GM23338 (cell line): ENCODE measurements at regions not wholly inside any gene's neighbourhood (a gene's known extent, or its start where the extent isn't known, plus 50 kb on each side); places are given as distances from the start of the nearest gene placed in this dataset.
"Not testable (repeated sequence)": the region's sequence is repeated elsewhere in the genome, so short reads cannot be mapped to it uniquely, and the experiment has no call there.

Experiments used
- ATAC-seq: fragments of 200-7000 bp; cut with Tn5 transposase; 3 replicates; pipeline ENCODE4 v1.9.1; 2020
- DNase-seq: peaks from one replicate; pipeline ENCODE4 v3.0.0-alpha.2; 2015; ENCODE audit warnings: low spot score
- H2AFZ ChIP-seq: fragments of 200-600 bp; sonication (generic); 2 replicates; pipeline ENCODE4 v1.8.0; 2016; ENCODE audit warnings: antibody characterized with exemption, mild to moderate bottlenecking, moderate library complexity
- H3F3A ChIP-seq: fragments of 200-600 bp; sonication (generic); replicated peaks from 2 replicates; pipeline ENCODE4 v1.8.0; 2017; ENCODE audit warnings: antibody characterized with exemption, mixed run types, low read depth
- H3K27ac ChIP-seq: fragments of 200-600 bp; sonication (generic); 2 replicates; pipeline ENCODE4 v1.6.1; 2016; ENCODE audit warnings: low read depth
- H3K27me3 ChIP-seq: fragments of 200-600 bp; sonication (generic); 2 replicates; pipeline ENCODE4 v1.8.0; 2016; ENCODE audit warnings: mild to moderate bottlenecking, mixed run types, moderate library complexity; ENCODE audit not compliant: insufficient read depth
- H3K36me3 ChIP-seq: fragments of 200-600 bp; sonication (generic); 2 replicates; pipeline ENCODE4 v1.8.0; 2016; ENCODE audit warnings: mild to moderate bottlenecking; ENCODE audit not compliant: insufficient read depth
- H3K4me1 ChIP-seq: fragments of 200-600 bp; sonication (generic); 2 replicates; pipeline ENCODE4 v1.8.0; 2016; ENCODE audit warnings: mild to moderate bottlenecking, moderate library complexity; ENCODE audit not compliant: insufficient read depth
- H3K4me2 ChIP-seq: fragments of 200-600 bp; sonication (generic); 2 replicates; pipeline ENCODE4 v1.7.1; 2017; ENCODE audit warnings: mixed run types
- H3K4me3 ChIP-seq: fragments of 200-600 bp; sonication (generic); 2 replicates; pipeline ENCODE4 v1.6.1; 2016; ENCODE audit warnings: mixed run types
- H3K79me2 ChIP-seq: fragments of 200-600 bp; sonication (generic); replicated peaks from 2 replicates; pipeline ENCODE4 v1.8.0; 2017; ENCODE audit warnings: mild to moderate bottlenecking; ENCODE audit not compliant: insufficient read depth
- H3K9me2 ChIP-seq: fragments of 200-600 bp; sonication (generic); 2 replicates; pipeline ENCODE4 v1.8.0; 2017; ENCODE audit not compliant: insufficient read depth
- H4K20me1 ChIP-seq: fragments of 200-600 bp; sonication (generic); replicated peaks from 2 replicates; pipeline ENCODE4 v1.8.0; 2017; ENCODE audit warnings: mild to moderate bottlenecking; ENCODE audit not compliant: insufficient read depth
- H3K27ac Mint-ChIP-seq: 2 replicates; pipeline ENCODE4 v1.8.0; 2020; ENCODE audit warnings: inconsistent platforms, mild to moderate bottlenecking, moderate library complexity, mixed read lengths
- H3K27me3 Mint-ChIP-seq: 3 replicates; pipeline ENCODE4 v1.8.0; 2022; ENCODE audit warnings: low read depth, mild to moderate bottlenecking, moderate library complexity, mixed read lengths, inconsistent platforms; ENCODE audit not compliant: insufficient read depth, poor library complexity
- H3K36me3 Mint-ChIP-seq: 3 replicates; pipeline ENCODE4 v1.8.0; 2021; ENCODE audit warnings: low read depth, mild to moderate bottlenecking, inconsistent platforms, moderate library complexity, mixed read lengths
- H3K4me1 Mint-ChIP-seq: 3 replicates; pipeline ENCODE4 v1.8.0; 2020; ENCODE audit warnings: mild to moderate bottlenecking, inconsistent platforms, mixed read lengths
- H3K4me3 Mint-ChIP-seq: 3 replicates; pipeline ENCODE4 v1.8.0; 2021; ENCODE audit warnings: moderate library complexity, mild to moderate bottlenecking, inconsistent platforms, mixed read lengths
- H3K9me3 Mint-ChIP-seq: 3 replicates; pipeline ENCODE4 v1.8.0; 2020; ENCODE audit warnings: moderate library complexity, mild to moderate bottlenecking, inconsistent platforms, mixed read lengths
- CREB1 ChIP-seq: fragments of 250-450 bp; sonication (Bioruptor Pico); IDR thresholded peaks from 2 replicates; pipeline ENCODE4 v1.5.0; 2020; ENCODE audit warnings: low read depth, mild to moderate bottlenecking, moderate library complexity
- CTCF ChIP-seq, 2 experiments: fragments of 200-600 bp in 1 of 2; sonication (generic) in 1 of 2; conservative IDR thresholded peaks; 2 replicates each; pipeline versions ENCODE4 v1.5.1 to v1.6.1; 2016 to 2017; ENCODE audit warnings: antibody characterized with exemption in 2 of 2, low read depth in 2 of 2, mild to moderate bottlenecking in 2 of 2, moderate library complexity in 1 of 2
- EZH2 ChIP-seq: fragments of 200-600 bp; sonication (generic); IDR thresholded peaks from one replicate; pipeline ENCODE4 v1.8.0; 2017; ENCODE audit warnings: antibody characterized with exemption, mild to moderate bottlenecking, low read depth; ENCODE audit not compliant: unreplicated experiment
- EZH2phosphoT487 ChIP-seq: fragments of 200-600 bp; sonication (generic); IDR thresholded peaks from one replicate; pipeline ENCODE4 v1.8.1; 2018; ENCODE audit warnings: antibody characterized with exemption; ENCODE audit not compliant: unreplicated experiment
- POLR2AphosphoS5 ChIP-seq: IDR thresholded peaks from 2 replicates; pipeline ENCODE4 v1.6.1; 2016; ENCODE audit warnings: antibody characterized with exemption, low read depth
- REST ChIP-seq: IDR thresholded peaks from one replicate; pipeline ENCODE4 v1.6.1; 2018; ENCODE audit warnings: antibody characterized with exemption; ENCODE audit not compliant: unreplicated experiment
- STAT1 ChIP-seq: IDR thresholded peaks from one replicate; pipeline ENCODE4 v1.6.1; 2016; ENCODE audit warnings: antibody characterized with exemption; ENCODE audit not compliant: unreplicated experiment
- ZNF114 ChIP-seq: fragments of 250-450 bp; sonication (Bioruptor Pico); IDR thresholded peaks from 2 replicates; pipeline ENCODE4 v1.5.0; 2020; ENCODE audit warnings: mild to moderate bottlenecking, moderate library complexity
- TF ChIP-seq, protein P1 (sequence below): fragments of 250-450 bp; sonication (Bioruptor Pico); IDR thresholded peaks from 2 replicates; pipeline ENCODE4 v1.5.0; 2020; ENCODE audit warnings: mild to moderate bottlenecking, moderate library complexity
- TF ChIP-seq, protein P2 (sequence below): IDR thresholded peaks from 2 replicates; pipeline ENCODE4 v1.6.1; 2016; ENCODE audit warnings: antibody characterized with exemption

GRCh38 chr6:121631752-121632151 is 196.3 kb downstream of the GJA1 start:
- not testable (repeated sequence) for H3K27me3 ChIP-seq, ATAC-seq, H2AFZ ChIP-seq, H3K4me1 ChIP-seq, H3K4me1 Mint-ChIP-seq, H3K9me2 ChIP-seq, H4K20me1 ChIP-seq, H3K27ac Mint-ChIP-seq, H3K4me2 ChIP-seq, H3K79me2 ChIP-seq, H3K27ac ChIP-seq, H3K27me3 Mint-ChIP-seq, DNase-seq, H3K4me3 Mint-ChIP-seq, H3K4me3 ChIP-seq, H3F3A ChIP-seq
- H3K36me3 ChIP-seq, result peaks cover 67% of the 10 kb centered on the region
- peaks cover 89% of the 10 kb centered on the region for H3K36me3 Mint-ChIP-seq
- peaks cover 93% of the 10 kb centered on the region for H3K9me3 Mint-ChIP-seq

GRCh38 chr6:121633309-121633708 is 197.9 kb downstream of the GJA1 start:
- Mint-ChIP-seq H3K4me1 (no peaks in the 10 kb centered on the region), H3K36me3 (peaks cover 84% of the 10 kb centered on the region), H3K4me3 (no peak overlapping the region), H3K9me3 (peaks cover 84% of the 10 kb centered on the region), H3K27ac (no peak overlapping the region), H3K27me3 (no peaks in the 10 kb centered on the region)
- ATAC-seq (no peak), DNase-seq (no peak)
- no peak overlapping the region for H3K4me3 ChIP-seq
- H3K36me3 ChIP-seq, result peaks cover 59% of the 10 kb centered on the region
- H3K79me2 ChIP-seq, result no peaks in the 10 kb centered on the region
- H4K20me1 ChIP-seq, result no peaks in the 10 kb centered on the region
- no peaks in the 10 kb centered on the region for H3K27me3 ChIP-seq
- no peaks in the 10 kb centered on the region for H3K9me2 ChIP-seq
- H3F3A ChIP-seq, result no peaks in the 10 kb centered on the region
- H3K4me1 ChIP-seq, result no peaks in the 10 kb centered on the region
- H2AFZ ChIP-seq, result no peak overlapping the region
- H3K27ac ChIP-seq, result no peak overlapping the region
- no peak overlapping the region for H3K4me2 ChIP-seq
- TF ChIP-seq ZNF114 (no peak), CREB1 (CRISPR knock-in tag) (no peak), STAT1 (no peak), EZH2phosphoT487 (no peak), POLR2AphosphoS5 (no peak), REST (no peak), CTCF (conservative IDR thresholded peaks at IDR 0.05; ENCODE audit: low read depth in 2 of 2) (no peak), EZH2 (no peak)
- TF ChIP-seq, protein P1, sequence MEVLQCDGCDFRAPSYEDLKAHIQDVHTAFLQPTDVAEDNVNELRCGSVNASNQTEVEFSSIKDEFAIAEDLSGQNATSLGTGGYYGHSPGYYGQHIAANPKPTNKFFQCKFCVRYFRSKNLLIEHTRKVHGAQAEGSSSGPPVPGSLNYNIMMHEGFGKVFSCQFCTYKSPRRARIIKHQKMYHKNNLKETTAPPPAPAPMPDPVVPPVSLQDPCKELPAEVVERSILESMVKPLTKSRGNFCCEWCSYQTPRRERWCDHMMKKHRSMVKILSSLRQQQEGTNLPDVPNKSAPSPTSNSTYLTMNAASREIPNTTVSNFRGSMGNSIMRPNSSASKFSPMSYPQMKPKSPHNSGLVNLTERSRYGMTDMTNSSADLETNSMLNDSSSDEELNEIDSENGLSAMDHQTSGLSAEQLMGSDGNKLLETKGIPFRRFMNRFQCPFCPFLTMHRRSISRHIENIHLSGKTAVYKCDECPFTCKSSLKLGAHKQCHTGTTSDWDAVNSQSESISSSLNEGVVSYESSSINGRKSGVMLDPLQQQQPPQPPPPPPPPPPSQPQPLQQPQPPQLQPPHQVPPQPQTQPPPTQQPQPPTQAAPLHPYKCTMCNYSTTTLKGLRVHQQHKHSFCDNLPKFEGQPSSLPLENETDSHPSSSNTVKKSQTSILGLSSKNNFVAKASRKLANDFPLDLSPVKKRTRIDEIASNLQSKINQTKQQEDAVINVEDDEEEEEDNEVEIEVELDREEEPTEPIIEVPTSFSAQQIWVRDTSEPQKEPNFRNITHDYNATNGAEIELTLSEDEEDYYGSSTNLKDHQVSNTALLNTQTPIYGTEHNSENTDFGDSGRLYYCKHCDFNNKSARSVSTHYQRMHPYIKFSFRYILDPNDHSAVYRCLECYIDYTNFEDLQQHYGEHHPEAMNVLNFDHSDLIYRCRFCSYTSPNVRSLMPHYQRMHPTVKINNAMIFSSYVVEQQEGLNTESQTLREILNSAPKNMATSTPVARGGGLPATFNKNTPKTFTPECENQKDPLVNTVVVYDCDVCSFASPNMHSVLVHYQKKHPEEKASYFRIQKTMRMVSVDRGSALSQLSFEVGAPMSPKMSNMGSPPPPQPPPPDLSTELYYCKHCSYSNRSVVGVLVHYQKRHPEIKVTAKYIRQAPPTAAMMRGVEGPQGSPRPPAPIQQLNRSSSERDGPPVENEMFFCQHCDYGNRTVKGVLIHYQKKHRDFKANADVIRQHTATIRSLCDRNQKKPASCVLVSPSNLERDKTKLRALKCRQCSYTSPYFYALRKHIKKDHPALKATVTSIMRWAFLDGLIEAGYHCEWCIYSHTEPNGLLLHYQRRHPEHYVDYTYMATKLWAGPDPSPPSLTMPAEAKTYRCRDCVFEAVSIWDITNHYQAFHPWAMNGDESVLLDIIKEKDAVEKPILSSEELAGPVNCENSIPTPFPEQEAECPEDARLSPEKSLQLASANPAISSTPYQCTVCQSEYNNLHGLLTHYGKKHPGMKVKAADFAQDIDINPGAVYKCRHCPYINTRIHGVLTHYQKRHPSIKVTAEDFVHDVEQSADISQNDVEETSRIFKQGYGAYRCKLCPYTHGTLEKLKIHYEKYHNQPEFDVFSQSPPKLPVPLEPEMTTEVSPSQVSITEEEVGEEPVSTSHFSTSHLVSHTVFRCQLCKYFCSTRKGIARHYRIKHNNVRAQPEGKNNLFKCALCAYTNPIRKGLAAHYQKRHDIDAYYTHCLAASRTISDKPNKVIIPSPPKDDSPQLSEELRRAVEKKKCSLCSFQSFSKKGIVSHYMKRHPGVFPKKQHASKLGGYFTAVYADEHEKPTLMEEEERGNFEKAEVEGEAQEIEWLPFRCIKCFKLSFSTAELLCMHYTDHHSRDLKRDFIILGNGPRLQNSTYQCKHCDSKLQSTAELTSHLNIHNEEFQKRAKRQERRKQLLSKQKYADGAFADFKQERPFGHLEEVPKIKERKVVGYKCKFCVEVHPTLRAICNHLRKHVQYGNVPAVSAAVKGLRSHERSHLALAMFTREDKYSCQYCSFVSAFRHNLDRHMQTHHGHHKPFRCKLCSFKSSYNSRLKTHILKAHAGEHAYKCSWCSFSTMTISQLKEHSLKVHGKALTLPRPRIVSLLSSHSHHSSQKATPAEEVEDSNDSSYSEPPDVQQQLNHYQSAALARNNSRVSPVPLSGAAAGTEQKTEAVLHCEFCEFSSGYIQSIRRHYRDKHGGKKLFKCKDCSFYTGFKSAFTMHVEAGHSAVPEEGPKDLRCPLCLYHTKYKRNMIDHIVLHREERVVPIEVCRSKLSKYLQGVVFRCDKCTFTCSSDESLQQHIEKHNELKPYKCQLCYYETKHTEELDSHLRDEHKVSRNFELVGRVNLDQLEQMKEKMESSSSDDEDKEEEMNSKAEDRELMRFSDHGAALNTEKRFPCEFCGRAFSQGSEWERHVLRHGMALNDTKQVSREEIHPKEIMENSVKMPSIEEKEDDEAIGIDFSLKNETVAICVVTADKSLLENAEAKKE (CRISPR knock-in tag), result no peak
- TF ChIP-seq, protein P2, sequence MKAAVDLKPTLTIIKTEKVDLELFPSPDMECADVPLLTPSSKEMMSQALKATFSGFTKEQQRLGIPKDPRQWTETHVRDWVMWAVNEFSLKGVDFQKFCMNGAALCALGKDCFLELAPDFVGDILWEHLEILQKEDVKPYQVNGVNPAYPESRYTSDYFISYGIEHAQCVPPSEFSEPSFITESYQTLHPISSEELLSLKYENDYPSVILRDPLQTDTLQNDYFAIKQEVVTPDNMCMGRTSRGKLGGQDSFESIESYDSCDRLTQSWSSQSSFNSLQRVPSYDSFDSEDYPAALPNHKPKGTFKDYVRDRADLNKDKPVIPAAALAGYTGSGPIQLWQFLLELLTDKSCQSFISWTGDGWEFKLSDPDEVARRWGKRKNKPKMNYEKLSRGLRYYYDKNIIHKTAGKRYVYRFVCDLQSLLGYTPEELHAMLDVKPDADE, result no peak
